OCI-LY1 (cell line): ENCODE measurements at regions not wholly inside any gene's neighbourhood (a gene's known extent, or its start where the extent isn't known, plus 50 kb on each side); places are given as distances from the start of the nearest gene placed in this dataset.
"Not testable (repeated sequence)": the region's sequence is repeated elsewhere in the genome, so short reads cannot be mapped to it uniquely, and the experiment has no call there.

ENCODE experiments used
- H2AFZ ChIP-seq: fragments of 200-600 bp; sonication (generic), shearing (Covaris generic); 2 replicates; pipeline ENCODE4 v1.6.0; 2014; ENCODE audit warnings: antibody characterized with exemption, mild to moderate bottlenecking, low read length
- H3F3A ChIP-seq: fragments of 200-600 bp; sonication (generic), shearing (Covaris generic); 2 replicates; pipeline ENCODE4 v1.6.0; 2014; ENCODE audit warnings: mild to moderate bottlenecking, antibody characterized with exemption, low read length, moderate library complexity; ENCODE audit not compliant: insufficient read depth
- H3K27ac ChIP-seq: fragments of 200-600 bp; sonication (generic); 2 replicates; pipeline ENCODE4 v1.5.1; 2014; ENCODE audit warnings: low read length, mixed run types, mild to moderate bottlenecking, low read depth; ENCODE audit not compliant: poor library complexity, severe bottlenecking
- H3K27me3 ChIP-seq: fragments of 200-600 bp; sonication (generic); 2 replicates; pipeline ENCODE4 v1.6.0; 2014; ENCODE audit warnings: antibody characterized with exemption, mild to moderate bottlenecking, low read length, moderate library complexity; ENCODE audit not compliant: insufficient read depth
- H3K36me3 ChIP-seq: fragments of 200-600 bp; sonication (generic); 2 replicates; pipeline ENCODE4 v1.6.1; 2014; ENCODE audit warnings: mild to moderate bottlenecking, antibody characterized with exemption, low read length, moderate library complexity, mixed read lengths; ENCODE audit not compliant: insufficient read depth
- H3K4me1 ChIP-seq: fragments of 200-600 bp; sonication (generic); 2 replicates; pipeline ENCODE4 v1.5.1; 2014; ENCODE audit warnings: mild to moderate bottlenecking, low read length, moderate library complexity; ENCODE audit not compliant: insufficient read depth, severe bottlenecking
- H3K4me2 ChIP-seq: fragments of 200-600 bp; sonication (generic), shearing (Covaris generic); 2 replicates; pipeline ENCODE4 v1.6.1; 2014; ENCODE audit warnings: low read length
- H3K4me3 ChIP-seq: fragments of 200-600 bp; sonication (generic); 2 replicates; pipeline ENCODE4 v1.5.1; 2014; ENCODE audit warnings: low read length, low read depth, mild to moderate bottlenecking, mixed read lengths; ENCODE audit not compliant: poor library complexity, severe bottlenecking
- H3K79me2 ChIP-seq: fragments of 200-600 bp; shearing (Covaris generic); 2 replicates; pipeline ENCODE4 v1.6.1; 2016; ENCODE audit warnings: mixed run types, low read length, mixed read lengths; ENCODE audit not compliant: insufficient read depth
- H3K9ac ChIP-seq: fragments of 200-600 bp; sonication (generic), shearing (Covaris generic); 2 replicates; pipeline ENCODE4 v1.6.1; 2014; ENCODE audit warnings: mild to moderate bottlenecking, low read length, mixed read lengths
- H3K9me2 ChIP-seq: fragments of 200-600 bp; sonication (generic), shearing (Covaris generic); 2 replicates; pipeline ENCODE4 v1.6.1; 2014; ENCODE audit warnings: low read depth, mild to moderate bottlenecking, low read length, mixed read lengths
- H3K9me3 ChIP-seq: fragments of 200-600 bp; shearing (Covaris generic); 2 replicates; pipeline ENCODE4 v1.6.1; 2014; ENCODE audit warnings: low read length, mixed read lengths
- H4K20me1 ChIP-seq: fragments of 200-600 bp; sonication (generic), shearing (Covaris generic); 2 replicates; pipeline ENCODE4 v1.6.0; 2016; ENCODE audit warnings: mild to moderate bottlenecking, low read length; ENCODE audit not compliant: insufficient read depth
- CTCF ChIP-seq: fragments of 200-600 bp; sonication (generic), shearing (Covaris generic); IDR thresholded peaks from 2 replicates; pipeline ENCODE4 v1.5.1; 2017; ENCODE audit warnings: mild to moderate bottlenecking, antibody characterized with exemption, low read length, moderate library complexity, mixed read lengths
- EZH2 ChIP-seq: fragments of 200-600 bp; sonication (generic), shearing (Covaris generic); IDR thresholded peaks from 2 replicates; pipeline ENCODE4 v1.8.0; 2017; ENCODE audit warnings: borderline replicate concordance, mixed run types, mild to moderate bottlenecking, antibody characterized with exemption, low read length, moderate library complexity, mixed read lengths

- not testable (repeated sequence) for H3K4me1 ChIP-seq, H3K9me3 ChIP-seq, H3K27ac ChIP-seq, H4K20me1 ChIP-seq, H3K27me3 ChIP-seq, H3K4me2 ChIP-seq, H3K4me3 ChIP-seq, H3K79me2 ChIP-seq, H3K9me2 ChIP-seq, H3F3A ChIP-seq, H2AFZ ChIP-seq, H3K9ac ChIP-seq, H3K36me3 ChIP-seq
These were observed 136.5 kb upstream of the FOXD4L5 start for GRCh38 chr9:65421486-65421885.

GRCh38 chr9:65420771-65421170, 135.8 kb upstream of the FOXD4L5 start:
- H3K9ac ChIP-seq, result no peak overlapping the region
- no peaks in the 10 kb centered on the region for H3K9me3 ChIP-seq
- H4K20me1 ChIP-seq, result no peaks in the 10 kb centered on the region

GRCh38 chr9:65418966-65419365, 134.0 kb upstream of the FOXD4L5 start:
- not testable (repeated sequence) for H3K9ac ChIP-seq, H3K4me1 ChIP-seq, H3K9me3 ChIP-seq, H2AFZ ChIP-seq, H4K20me1 ChIP-seq, H3K9me2 ChIP-seq, H3K79me2 ChIP-seq, H3K27me3 ChIP-seq, H3K27ac ChIP-seq, H3K4me2 ChIP-seq, H3K4me3 ChIP-seq, H3F3A ChIP-seq, H3K36me3 ChIP-seq

More at GRCh38 chr9:65420771-65421170, 135.8 kb upstream of the FOXD4L5 start:
- Histone ChIP-seq H3K4me1 (no peaks in the 10 kb centered on the region), H3K27me3 (no peaks in the 10 kb centered on the region), H3F3A (no peaks in the 10 kb centered on the region), H3K36me3 (no peaks in the 10 kb centered on the region), H3K4me3 (no peak overlapping the region), H2AFZ (no peak overlapping the region), H3K9me2 (no peaks in the 10 kb centered on the region), H3K79me2 (no peaks in the 10 kb centered on the region), H3K27ac (no peak overlapping the region), H3K4me2 (no peak overlapping the region)
- TF ChIP-seq CTCF (no peak), EZH2 (no peak)

- not testable (repeated sequence) for H3K9ac ChIP-seq, H3K27me3 ChIP-seq, H3K4me1 ChIP-seq, H3K9me3 ChIP-seq, H2AFZ ChIP-seq, H3K36me3 ChIP-seq, H3F3A ChIP-seq, H3K79me2 ChIP-seq, H3K4me3 ChIP-seq, H4K20me1 ChIP-seq, H3K27ac ChIP-seq, H3K4me2 ChIP-seq, H3K9me2 ChIP-seq
These were observed 131.9 kb upstream of the FOXD4L5 start for GRCh38 chr9:65416948-65417347.

GRCh38 chr9:65414249-65414648, 129.2 kb upstream of the FOXD4L5 start:
- H3K36me3 ChIP-seq, H3K9me3 ChIP-seq, H3K9me2 ChIP-seq: not testable (repeated sequence)

GRCh38 chr9:65413371-65413770, 128.4 kb upstream of the FOXD4L5 start:
- not testable (repeated sequence) for H3K9me2 ChIP-seq, H3F3A ChIP-seq, H3K27ac ChIP-seq, H3K9ac ChIP-seq, H3K4me3 ChIP-seq, H3K79me2 ChIP-seq, H3K9me3 ChIP-seq, H2AFZ ChIP-seq, H3K4me1 ChIP-seq, H3K36me3 ChIP-seq, H3K4me2 ChIP-seq, H4K20me1 ChIP-seq, H3K27me3 ChIP-seq

More at GRCh38 chr9:65414249-65414648, 129.2 kb upstream of the FOXD4L5 start:
- not testable (repeated sequence) for H3K79me2 ChIP-seq, H2AFZ ChIP-seq, H3K27me3 ChIP-seq, H3F3A ChIP-seq, H3K4me1 ChIP-seq, H3K4me2 ChIP-seq, H3K9ac ChIP-seq, H4K20me1 ChIP-seq, H3K27ac ChIP-seq, H3K4me3 ChIP-seq
